Stimulated activated CD8-positive, alpha-beta memory T cell treated with anti-CD3 and anti-CD28 coated beads, Interleukin-7, amount 100 ng/mL, for 48 hours (primary cell): ENCODE measurements at regions not wholly inside any gene's neighbourhood (a gene's known extent, or its start where the extent isn't known, plus 50 kb on each side); places are given as distances from the start of the nearest gene placed in this dataset.

Experiments
- DNase-seq, 2 donors: peaks; one replicate each; pipeline ENCODE4 v3.0.0-alpha.2; 2020; ENCODE audit warnings: low read depth in 1 of 2; ENCODE audit errors: extremely low read depth in 1 of 2

GRCh38 chr5:39846144-39846543, 421.4 kb upstream of the DAB2 start:
- no peak for DNase-seq

- DNase-seq = no peak
Observed at GRCh38 chr5:39843767-39844166, 419.0 kb upstream of the DAB2 start.

- DNase-seq = no peak
Observed at GRCh38 chr5:39835371-39835770, 410.6 kb upstream of the DAB2 start.

- DNase-seq = no peak
Observed at GRCh38 chr5:39829441-39829840, 404.7 kb upstream of the DAB2 start.

GRCh38 chr5:39826051-39826450, 401.3 kb upstream of the DAB2 start:
- DNase-seq = no peak

GRCh38 chr5:39825301-39825700, 400.5 kb upstream of the DAB2 start:
- no peak for DNase-seq

GRCh38 chr5:39822020-39822419, 397.2 kb upstream of the DAB2 start:
- DNase-seq = no peak

GRCh38 chr5:39816866-39817265, 392.1 kb upstream of the DAB2 start:
- DNase-seq = no peak

GRCh38 chr5:39816156-39816845, 391.5 kb upstream of the DAB2 start:
- no peak for DNase-seq

GRCh38 chr5:39815711-39816110, 390.9 kb upstream of the DAB2 start:
- no peak for DNase-seq

- no peak for DNase-seq
Observed at GRCh38 chr5:39811381-39811780, 386.6 kb upstream of the DAB2 start.

GRCh38 chr5:39808656-39809055, 383.9 kb upstream of the DAB2 start:
- DNase-seq = no peak

- no peak for DNase-seq
Observed at GRCh38 chr5:39801306-39801705, 376.5 kb upstream of the DAB2 start.

- no peak for DNase-seq
Observed at GRCh38 chr5:39800042-39800601, 375.3 kb upstream of the DAB2 start.

- no peak for DNase-seq
Observed at GRCh38 chr5:39799242-39799641, 374.5 kb upstream of the DAB2 start.

- no peak for DNase-seq
Observed at GRCh38 chr5:39794513-39795210, 369.9 kb upstream of the DAB2 start.

GRCh38 chr5:39785410-39785809, 360.6 kb upstream of the DAB2 start:
- DNase-seq = no peak

- no peak for DNase-seq
Observed at GRCh38 chr5:39783756-39784421, 359.1 kb upstream of the DAB2 start.

- no peak for DNase-seq
Observed at GRCh38 chr5:39780347-39780746, 355.6 kb upstream of the DAB2 start.

GRCh38 chr5:39779831-39780230, 355.1 kb upstream of the DAB2 start:
- DNase-seq = no peak

- no peak for DNase-seq
Observed at GRCh38 chr5:39775797-39776365, 351.1 kb upstream of the DAB2 start.
